Endothelial cell of umbilical vein (primary cell): ENCODE measurements at regions not wholly inside any gene's neighbourhood (a gene's known extent, or its start where the extent isn't known, plus 50 kb on each side); places are given as distances from the start of the nearest gene placed in this dataset.

Experiments used
- CTCF ChIP-seq, 2 donors: IDR thresholded peaks; 1 replicate in 1 of 2; 2 replicates in 1 of 2; pipeline ENCODE4 v1.5.1; 2011; ENCODE audit warnings: low read length in 2 of 2, mild to moderate bottlenecking in 2 of 2, moderate library complexity in 2 of 2, control low read depth in 1 of 2, inconsistent platforms in 1 of 2, low read depth in 1 of 2; ENCODE audit not compliant: insufficient read depth in 1 of 2; ENCODE audit errors: extremely low read depth in 1 of 2
- EZH2 ChIP-seq: IDR thresholded peaks from 2 replicates; pipeline ENCODE4 v1.6.1; 2012; ENCODE audit warnings: borderline replicate concordance, low read depth, mild to moderate bottlenecking, moderate library complexity, low read length, inconsistent platforms; ENCODE audit not compliant: severe bottlenecking
- FOS ChIP-seq: IDR thresholded peaks from 2 replicates; pipeline ENCODE4 v1.6.1; 2011; ENCODE audit warnings: mild to moderate bottlenecking, low read length, moderate library complexity, borderline replicate concordance; ENCODE audit not compliant: insufficient read depth
- JUN ChIP-seq: IDR thresholded peaks from 2 replicates; pipeline ENCODE4 v1.6.1; 2011; ENCODE audit warnings: borderline replicate concordance, low read depth; ENCODE audit not compliant: insufficient read length, insufficient read depth
- MAX ChIP-seq: IDR thresholded peaks from 2 replicates; pipeline ENCODE4 v1.6.1; 2011; ENCODE audit not compliant: insufficient read depth, insufficient read length
- MYC ChIP-seq: IDR thresholded peaks from one replicate; pipeline ENCODE4 v1.6.1; 2011; ENCODE audit warnings: mild to moderate bottlenecking, low read depth, low read length
- POLR2A ChIP-seq: IDR thresholded peaks from 2 replicates; pipeline ENCODE4 v1.6.1; 2012; ENCODE audit warnings: low read depth, mild to moderate bottlenecking, control low read depth, low read length
- POLR2AphosphoS5 ChIP-seq: IDR thresholded peaks from 2 replicates; pipeline ENCODE4 v1.6.1; 2012; ENCODE audit warnings: low read depth, mild to moderate bottlenecking, control low read depth, low read length, moderate library complexity; ENCODE audit not compliant: insufficient read depth

GRCh38 chr3:162541923-162542322 lies 1045.3 kb downstream of the OTOL1 start:
- TF ChIP-seq CTCF (IDR thresholded peaks at IDR 0.05; ENCODE audit: extremely low read depth in 1 of 2, insufficient read depth in 1 of 2, low read depth in 1 of 2, low read length in 2 of 2) (no peak), POLR2A (no peak), FOS (no peak), EZH2 (no peak), MAX (no peak), POLR2AphosphoS5 (no peak), MYC (no peak), JUN (no peak)
